ENCODE measurements at regions not wholly inside any gene's neighbourhood (a gene's known extent, or its start where the extent isn't known, plus 50 kb on each side); places are given as distances from the start of the nearest gene placed in this dataset.

DNA sequence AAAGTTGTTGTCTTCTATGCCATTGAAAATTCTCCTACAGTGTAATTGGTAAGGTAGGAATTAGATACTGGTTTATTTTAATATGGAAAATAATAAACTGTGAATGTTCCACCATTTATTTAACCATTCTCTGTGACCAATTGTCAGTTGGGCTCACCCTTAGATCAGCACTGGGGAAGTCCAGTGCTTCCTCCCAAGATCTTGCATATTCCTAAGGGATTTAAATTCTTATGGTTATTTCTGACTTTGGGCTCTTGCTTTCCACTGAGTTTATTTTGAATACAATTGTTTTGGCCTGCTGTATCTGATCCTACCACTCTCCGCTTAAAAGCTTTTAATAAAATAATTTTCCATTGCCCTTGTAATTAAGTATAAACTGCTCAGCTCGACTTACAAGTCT lies 137.4 kb downstream of the OR2K2 start:
- Mint-ChIP-seq H3K36me3 (ENCODE audit: low read depth) (no peaks in the 10 kb centered on the region), H3K4me3 (no peak overlapping the region), H3K9me3 (no peaks in the 10 kb centered on the region), H3K27ac (no peak overlapping the region), H3K4me1 (peaks cover 22% of the 10 kb centered on the region), H3K27me3 (ENCODE audit: low read depth) (peaks cover 4% of the 10 kb centered on the region)
- TF ChIP-seq, protein P1, sequence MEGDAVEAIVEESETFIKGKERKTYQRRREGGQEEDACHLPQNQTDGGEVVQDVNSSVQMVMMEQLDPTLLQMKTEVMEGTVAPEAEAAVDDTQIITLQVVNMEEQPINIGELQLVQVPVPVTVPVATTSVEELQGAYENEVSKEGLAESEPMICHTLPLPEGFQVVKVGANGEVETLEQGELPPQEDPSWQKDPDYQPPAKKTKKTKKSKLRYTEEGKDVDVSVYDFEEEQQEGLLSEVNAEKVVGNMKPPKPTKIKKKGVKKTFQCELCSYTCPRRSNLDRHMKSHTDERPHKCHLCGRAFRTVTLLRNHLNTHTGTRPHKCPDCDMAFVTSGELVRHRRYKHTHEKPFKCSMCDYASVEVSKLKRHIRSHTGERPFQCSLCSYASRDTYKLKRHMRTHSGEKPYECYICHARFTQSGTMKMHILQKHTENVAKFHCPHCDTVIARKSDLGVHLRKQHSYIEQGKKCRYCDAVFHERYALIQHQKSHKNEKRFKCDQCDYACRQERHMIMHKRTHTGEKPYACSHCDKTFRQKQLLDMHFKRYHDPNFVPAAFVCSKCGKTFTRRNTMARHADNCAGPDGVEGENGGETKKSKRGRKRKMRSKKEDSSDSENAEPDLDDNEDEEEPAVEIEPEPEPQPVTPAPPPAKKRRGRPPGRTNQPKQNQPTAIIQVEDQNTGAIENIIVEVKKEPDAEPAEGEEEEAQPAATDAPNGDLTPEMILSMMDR (IDR thresholded peaks at IDR 0.05; ENCODE audit: unreplicated experiment in 3 of 3): no peak

DNA sequence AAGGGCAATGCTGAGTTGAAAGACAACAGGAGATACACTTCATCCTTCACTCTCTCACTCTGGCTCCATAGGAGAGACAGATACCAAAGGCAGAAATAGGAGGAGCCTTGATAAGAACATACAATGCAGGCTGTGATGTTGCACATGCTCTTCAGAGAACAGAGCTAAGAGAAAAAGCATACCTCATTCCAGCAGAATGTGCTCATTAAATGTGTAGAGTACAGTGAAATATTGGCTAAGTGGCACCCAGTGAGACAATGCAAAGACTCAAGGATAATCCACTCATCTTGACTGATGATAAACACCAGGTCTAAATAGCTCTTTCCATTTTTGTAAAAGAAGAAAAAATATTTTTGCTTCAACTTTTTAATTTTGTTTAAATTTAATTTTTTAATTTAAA lies 139.7 kb downstream of the OR2K2 start:
- H3K4me1 Mint-ChIP-seq: peaks cover 11% of the 10 kb centered on the region
- H3K4me3 Mint-ChIP-seq: no peak overlapping the region
- TF ChIP-seq, protein P1 (IDR thresholded peaks at IDR 0.05; ENCODE audit: unreplicated experiment in 3 of 3): no peak
- no peaks in the 10 kb centered on the region for H3K9me3 Mint-ChIP-seq
- H3K27me3 Mint-ChIP-seq (ENCODE audit: low read depth): no peaks in the 10 kb centered on the region
- no peak overlapping the region for H3K27ac Mint-ChIP-seq
- H3K36me3 Mint-ChIP-seq (ENCODE audit: low read depth): no peaks in the 10 kb centered on the region

DNA sequence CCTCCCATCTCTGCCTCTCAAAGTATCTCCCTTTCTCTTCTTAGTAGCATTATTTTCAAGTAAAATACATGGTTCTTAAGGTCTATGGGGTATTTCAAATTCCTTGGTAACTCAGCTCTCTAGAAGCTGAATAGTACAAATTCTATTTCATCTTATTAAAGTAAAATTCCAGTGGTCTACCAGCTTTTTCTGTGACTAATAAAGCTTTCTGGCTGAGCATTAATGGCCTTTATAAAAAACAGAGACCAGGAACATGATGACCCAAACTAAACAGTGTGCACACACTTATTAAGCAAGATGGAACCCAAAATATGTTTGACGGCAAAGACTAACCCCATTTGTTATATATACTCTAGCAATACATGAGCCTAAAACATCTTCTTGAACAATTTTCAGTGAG lies 142.6 kb downstream of the OR2K2 start:
- TF ChIP-seq, protein P1 (IDR thresholded peaks at IDR 0.05; ENCODE audit: unreplicated experiment in 3 of 3): no peak
- Mint-ChIP-seq H3K27me3 (ENCODE audit: low read depth) (no peaks in the 10 kb centered on the region), H3K36me3 (ENCODE audit: low read depth) (no peaks in the 10 kb centered on the region), H3K4me3 (no peak overlapping the region), H3K4me1 (no peaks in the 10 kb centered on the region), H3K9me3 (peaks cover 10% of the 10 kb centered on the region), H3K27ac (no peak overlapping the region)

DNA sequence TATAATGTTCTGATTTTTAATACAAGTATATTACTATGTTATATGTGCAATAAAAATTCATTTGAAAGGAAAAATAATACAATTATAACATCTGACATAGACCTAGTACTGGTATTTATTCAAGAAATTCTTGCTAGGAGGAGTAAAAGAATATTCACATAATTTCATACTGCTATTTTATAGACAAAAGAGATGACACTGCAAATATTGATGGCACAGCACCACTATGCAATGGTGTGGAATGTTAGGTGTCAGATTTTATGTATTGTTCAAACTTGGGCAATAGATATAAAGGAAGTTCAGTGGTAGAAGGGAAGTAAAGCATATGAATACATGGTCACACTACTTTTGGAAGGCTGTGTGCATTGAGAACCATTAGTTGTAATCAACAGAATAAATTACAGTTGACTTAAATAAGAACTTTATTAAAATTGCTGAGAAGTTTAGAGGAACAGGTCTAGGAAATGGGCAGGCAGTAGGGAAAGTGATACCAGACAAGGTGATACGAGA lies 143.9 kb downstream of the OR2K2 start:
- Mint-ChIP-seq H3K27ac (no peak overlapping the region), H3K36me3 (ENCODE audit: low read depth) (no peaks in the 10 kb centered on the region), H3K9me3 (peaks cover 14% of the 10 kb centered on the region), H3K4me3 (no peak overlapping the region), H3K27me3 (ENCODE audit: low read depth) (no peaks in the 10 kb centered on the region), H3K4me1 (no peaks in the 10 kb centered on the region)
- TF ChIP-seq, protein P1 (IDR thresholded peaks at IDR 0.05; ENCODE audit: unreplicated experiment in 3 of 3): no peak

DNA sequence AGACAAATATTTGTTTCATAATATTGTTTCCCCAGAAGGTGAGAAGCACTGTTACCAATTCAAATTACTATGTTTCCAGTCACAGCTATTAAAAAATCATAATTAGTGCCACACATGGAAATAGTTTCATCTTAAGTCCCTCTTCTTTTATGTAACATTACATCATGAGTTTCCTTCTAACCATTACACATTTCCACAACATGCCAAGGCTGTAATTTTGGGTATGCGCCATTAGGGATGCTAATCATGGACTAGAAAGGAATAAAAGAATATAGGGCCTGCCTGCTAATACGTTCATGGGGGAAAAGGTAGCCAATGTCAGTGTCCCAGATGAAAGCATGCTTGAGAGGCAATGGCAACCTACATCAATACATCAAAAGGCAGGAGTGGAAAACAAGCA lies 142.5 kb upstream of the LPAR1 start:
- Mint-ChIP-seq H3K27ac (peak overlapping the region in 1 of 3 experiments; percentile 41), H3K27me3 (ENCODE audit: low read depth) (no peaks in the 10 kb centered on the region), H3K36me3 (ENCODE audit: low read depth) (no peaks in the 10 kb centered on the region), H3K9me3 (peaks cover 16% of the 10 kb centered on the region), H3K4me1 (peaks cover 22% of the 10 kb centered on the region), H3K4me3 (no peak overlapping the region)
- TF ChIP-seq, protein P1 (IDR thresholded peaks at IDR 0.05; ENCODE audit: unreplicated experiment in 3 of 3): no peak

DNA sequence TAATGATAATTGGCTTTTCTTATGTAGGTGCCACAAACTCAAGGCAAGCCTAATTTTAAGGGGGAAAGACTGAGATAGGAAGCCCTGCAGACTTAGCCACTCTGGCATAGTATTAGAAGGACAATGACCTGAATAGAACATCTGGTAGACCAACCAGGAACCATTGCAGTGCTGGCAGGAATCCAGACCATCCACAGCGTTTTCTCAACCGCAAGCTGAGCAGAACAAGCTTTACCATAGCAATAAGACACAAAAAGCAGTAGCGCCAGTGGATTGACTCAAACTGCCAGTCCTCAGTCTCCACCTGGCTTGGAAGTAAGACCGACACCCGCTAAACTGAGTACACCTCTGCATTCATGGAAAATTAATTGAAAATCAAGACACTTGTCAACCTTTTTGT lies 141.3 kb upstream of the LPAR1 start:
- Mint-ChIP-seq H3K36me3 (ENCODE audit: low read depth) (no peaks in the 10 kb centered on the region), H3K4me1 (peaks cover 22% of the 10 kb centered on the region), H3K9me3 (peaks cover 14% of the 10 kb centered on the region), H3K4me3 (no peak overlapping the region), H3K27me3 (ENCODE audit: low read depth) (no peaks in the 10 kb centered on the region), H3K27ac (peak overlapping the region; percentile 66 to 91 (median 83))
- TF ChIP-seq, protein P1 (IDR thresholded peaks at IDR 0.05; ENCODE audit: unreplicated experiment in 3 of 3): no peak
